NB4 (cell line): ENCODE measurements at regions not wholly inside any gene's neighbourhood (a gene's known extent, or its start where the extent isn't known, plus 50 kb on each side); places are given as distances from the start of the nearest gene placed in this dataset.

ENCODE experiments used
- DNase-seq: peaks from one replicate; pipeline ENCODE4 v3.0.0; 2010; ENCODE audit warnings: low read depth
- H3K4me3 ChIP-seq: one replicate; pipeline ENCODE4 v1.5.1; 2011; ENCODE audit warnings: mild to moderate bottlenecking, low read depth, low read length, moderate library complexity
- CTCF ChIP-seq: IDR thresholded peaks from one replicate; pipeline ENCODE4 v1.5.1; 2012; ENCODE audit warnings: low read depth, low read length
- MAX ChIP-seq: IDR thresholded peaks from 2 replicates; pipeline ENCODE4 v1.6.1; 2011; ENCODE audit warnings: low read depth, low read length
- MYC ChIP-seq: IDR thresholded peaks from 2 replicates; pipeline ENCODE4 v1.6.1; 2011; ENCODE audit warnings: low read depth, low read length
- POLR2A ChIP-seq: IDR thresholded peaks from 2 replicates; pipeline ENCODE4 v1.6.1; 2011; ENCODE audit warnings: mild to moderate bottlenecking; ENCODE audit not compliant: insufficient read length; ENCODE audit errors: extremely low read depth

DNA sequence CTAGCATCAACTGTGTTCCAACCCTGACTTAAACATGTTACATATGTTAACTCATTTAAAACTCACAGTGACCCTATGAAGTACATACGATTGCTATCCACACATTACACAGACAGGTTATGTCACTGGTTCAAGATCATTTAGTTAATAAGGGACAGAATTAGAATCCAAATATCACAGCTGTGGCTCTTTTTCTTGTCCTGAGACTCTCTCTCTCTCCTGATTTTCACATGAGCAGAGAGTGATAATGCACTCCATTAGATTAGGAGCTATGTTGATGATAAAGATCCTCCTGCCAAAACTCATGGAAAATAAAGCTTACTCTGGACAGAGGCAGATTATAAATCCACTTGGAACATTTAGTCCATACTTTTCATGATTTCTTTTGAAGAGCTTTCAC lies 408.3 kb downstream of the PPARGC1A start:
- DNase-seq: no peak
- TF ChIP-seq MYC (no peak), POLR2A (no peak)
- H3K4me3 ChIP-seq: no peak overlapping the region

GRCh38 chr4:23477905-23478304 lies 411.9 kb downstream of the PPARGC1A start:
- no peak for DNase-seq
- H3K4me3 ChIP-seq: no peak overlapping the region
- TF ChIP-seq POLR2A (no peak), MAX (no peak), MYC (no peak), CTCF (no peak)

DNA sequence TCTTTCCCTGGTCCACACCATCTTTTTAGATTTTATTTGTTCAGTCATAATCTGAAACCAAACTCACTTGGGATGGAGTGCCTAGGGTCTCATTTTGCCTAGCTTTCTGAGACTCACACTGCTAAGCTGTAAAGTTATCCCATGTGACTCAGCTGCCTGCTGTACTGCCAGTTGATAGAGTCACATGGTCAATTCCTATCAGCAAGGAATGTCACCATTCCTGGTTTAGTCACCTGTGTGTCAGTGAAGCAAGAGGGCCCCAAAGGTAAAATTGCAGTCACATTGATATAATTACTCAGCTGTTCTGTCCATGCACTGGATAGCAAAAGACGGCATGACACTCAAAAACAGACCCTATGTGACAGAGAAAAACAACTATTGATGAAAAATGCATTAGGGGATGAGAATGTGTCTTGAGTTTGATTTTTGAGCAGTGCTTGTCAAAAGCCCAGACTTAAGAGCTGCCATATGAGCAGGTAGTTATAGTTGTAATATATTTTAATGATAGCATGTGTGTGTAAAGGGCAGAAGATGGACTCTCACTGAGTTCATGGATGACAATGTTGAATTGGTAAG lies 413.2 kb downstream of the PPARGC1A start:
- DNase-seq: no peak
- TF ChIP-seq CTCF (no peak), MAX (no peak), MYC (no peak), POLR2A (no peak)
- H3K4me3 ChIP-seq: no peak overlapping the region

DNA sequence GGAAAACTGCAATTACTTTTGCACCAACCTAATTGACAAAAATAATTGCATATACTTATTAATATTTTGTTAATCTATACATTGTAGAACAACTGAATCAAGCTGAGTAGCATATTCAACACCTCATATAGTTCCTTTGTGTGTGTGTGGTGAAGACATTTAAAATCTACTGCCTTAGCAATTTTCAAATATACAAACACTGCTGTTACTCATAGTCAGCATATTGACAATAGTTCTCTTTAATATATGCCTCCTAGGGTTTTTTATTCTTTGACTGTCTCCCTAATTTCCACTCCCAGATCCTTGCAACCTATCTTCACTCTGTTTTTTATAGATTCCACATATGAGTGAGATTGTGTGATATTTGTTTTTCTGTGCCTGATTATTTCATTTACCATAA lies 426.8 kb downstream of the PPARGC1A start:
- DNase-seq: no peak
- no peak for TF ChIP-seq POLR2A
- no peak for TF ChIP-seq MYC
- TF ChIP-seq CTCF: no peak

DNA sequence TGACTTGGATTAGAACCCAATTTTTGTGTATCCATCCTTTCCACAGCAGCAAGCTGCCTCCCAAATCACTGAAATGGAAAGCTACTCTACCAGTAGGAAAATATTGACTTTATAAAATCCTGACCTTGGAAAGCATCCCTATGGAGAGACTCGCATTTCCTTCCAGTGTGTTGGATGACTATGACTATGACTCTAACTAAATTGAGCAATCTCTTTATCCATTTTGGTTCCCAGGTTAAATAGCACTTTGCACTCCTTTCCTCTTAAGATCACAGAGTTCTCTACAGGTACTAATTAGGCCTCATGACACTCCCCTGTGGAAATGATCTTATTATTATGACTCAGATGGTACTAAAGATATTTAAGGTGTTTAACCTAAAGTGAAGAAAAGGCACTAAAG lies 431.8 kb downstream of the PPARGC1A start:
- no peak for DNase-seq
- TF ChIP-seq MYC (no peak), MAX (no peak), CTCF (no peak), POLR2A (no peak)
- H3K4me3 ChIP-seq: no peak overlapping the region

More for the DNA sequence above, 426.8 kb downstream of the PPARGC1A start:
- no peak overlapping the region for H3K4me3 ChIP-seq

GRCh38 chr4:23456864-23457263 lies 433.0 kb downstream of the PPARGC1A start:
- no peak for TF ChIP-seq CTCF
- TF ChIP-seq POLR2A: no peak
- no peak for TF ChIP-seq MAX
- TF ChIP-seq MYC: no peak
- H3K4me3 ChIP-seq: no peak overlapping the region
- no peak for DNase-seq
